ENCODE measurements at regions not wholly inside any gene's neighbourhood (a gene's known extent, or its start where the extent isn't known, plus 50 kb on each side); places are given as distances from the start of the nearest gene placed in this dataset.
"Not testable (repeated sequence)": the region's sequence is repeated elsewhere in the genome, so short reads cannot be mapped to it uniquely, and the experiment has no call there.

DNA sequence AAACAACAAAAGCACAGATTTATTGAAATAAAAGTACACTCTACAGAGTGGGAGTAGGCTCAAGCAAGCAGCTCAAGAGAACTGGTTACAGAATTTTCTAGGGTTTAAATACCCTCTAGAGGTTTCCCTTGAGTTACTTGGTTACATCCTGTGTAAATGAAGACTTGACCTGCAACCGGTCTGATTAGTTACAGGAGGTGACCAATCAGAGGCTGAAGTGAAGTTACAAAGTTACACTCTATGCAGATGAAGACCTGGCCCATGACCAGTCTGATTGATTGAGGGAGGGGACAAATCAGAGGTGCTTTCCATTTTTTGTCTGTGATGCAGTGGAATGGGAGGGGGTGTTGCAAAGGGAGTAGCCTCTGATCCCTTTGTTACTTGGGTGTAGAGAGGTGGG is 723.4 kb downstream of the ZPLD1 start:
- DNase-seq, result no peak

DNA sequence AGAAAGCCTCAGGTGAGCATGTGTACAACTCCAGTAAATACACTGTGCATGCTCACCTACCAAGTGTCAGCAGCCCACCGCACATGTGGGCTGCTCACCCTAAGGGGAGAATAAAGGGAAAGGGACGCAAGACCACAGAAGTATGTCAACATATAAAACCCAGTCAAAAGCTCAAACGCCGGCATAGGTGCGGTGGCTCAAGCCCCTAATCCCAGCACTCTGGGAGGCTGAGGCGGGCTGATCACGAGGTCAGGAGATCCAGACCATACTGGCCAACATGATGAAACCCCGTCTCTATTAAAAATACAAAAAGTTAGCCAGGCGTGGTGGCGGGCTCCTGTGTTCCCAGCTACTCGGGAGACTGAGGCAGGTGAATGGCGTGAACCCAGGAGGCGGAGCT is 732.1 kb downstream of the ZPLD1 start:
- DNase-seq, result no peak

DNA sequence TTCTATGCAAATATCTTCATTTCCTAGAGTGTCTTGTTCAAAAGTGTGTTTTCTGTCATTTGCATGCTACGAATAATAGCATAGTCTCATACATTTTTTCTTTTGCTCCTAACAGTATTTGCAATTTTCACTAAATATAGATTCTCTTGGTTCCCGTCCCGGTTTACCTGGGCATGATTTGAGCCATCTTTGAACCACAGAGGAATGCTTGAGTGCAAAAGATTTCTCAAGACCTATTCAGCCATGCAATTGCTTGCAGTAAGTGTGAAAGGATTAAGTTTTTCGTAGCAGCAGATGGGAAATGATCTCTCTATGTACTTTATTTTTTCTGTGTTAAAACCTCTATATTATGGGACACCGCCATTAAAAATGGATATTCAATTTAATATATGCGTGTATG is 733.0 kb downstream of the ZPLD1 start:
- no peak for DNase-seq

DNA sequence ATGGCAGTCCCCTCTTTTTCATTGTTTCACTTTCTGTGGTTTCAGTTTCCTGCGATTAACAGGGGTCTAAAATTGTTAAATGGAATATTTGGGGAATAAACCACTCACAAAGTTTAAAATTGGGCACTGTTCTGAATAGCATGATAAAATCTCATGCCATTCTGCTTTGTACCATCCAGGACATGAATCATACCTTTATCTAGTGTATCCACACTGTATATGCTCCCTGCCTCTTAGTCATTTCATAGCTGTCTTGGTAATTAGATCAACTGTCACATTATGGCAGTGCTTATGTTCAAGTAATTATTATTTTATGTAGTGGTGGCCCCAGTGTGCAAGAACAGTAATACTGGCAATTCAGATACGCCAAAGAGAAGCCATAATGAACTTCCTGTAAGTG is 734.5 kb downstream of the ZPLD1 start:
- no peak for DNase-seq

DNA sequence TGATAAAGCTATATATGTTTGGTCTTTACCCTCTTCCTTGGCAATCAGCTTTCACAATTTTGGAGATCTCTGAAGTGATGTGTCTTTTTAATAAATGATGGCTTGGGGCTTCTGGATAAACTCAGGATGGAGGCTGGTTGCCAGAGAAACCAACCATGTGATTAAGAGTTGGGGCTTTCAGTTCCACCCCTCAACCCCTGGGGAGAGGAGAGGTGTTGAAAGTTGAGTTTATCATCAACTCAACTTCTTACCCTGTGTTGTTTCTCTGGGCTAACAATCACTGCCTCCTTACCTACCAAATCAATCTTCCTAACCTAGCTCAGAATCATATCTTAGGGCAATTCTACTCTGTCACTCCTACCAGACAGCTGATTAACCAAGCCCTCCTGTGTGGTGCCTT is 735.8 kb downstream of the ZPLD1 start:
- DNase-seq, result no peak

DNA sequence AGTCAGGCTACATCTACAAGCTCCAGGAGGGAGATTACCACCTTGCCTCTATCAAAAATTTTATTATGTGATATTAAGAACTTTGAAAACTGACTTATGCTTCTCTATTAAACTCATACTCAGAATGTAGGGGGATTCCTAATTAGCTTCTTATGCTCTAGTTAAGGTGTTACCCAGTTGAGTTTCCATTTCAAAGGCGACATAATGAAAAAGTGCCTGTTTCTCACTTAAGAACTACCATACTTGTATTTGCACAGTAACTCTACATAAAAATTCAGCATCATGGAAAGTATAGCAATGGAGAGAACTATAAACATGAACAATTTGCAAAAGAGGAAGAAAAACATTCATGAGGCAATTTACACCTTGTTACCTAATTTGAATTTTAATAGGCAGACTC is 739.1 kb downstream of the ZPLD1 start:
- no peak for DNase-seq

DNA sequence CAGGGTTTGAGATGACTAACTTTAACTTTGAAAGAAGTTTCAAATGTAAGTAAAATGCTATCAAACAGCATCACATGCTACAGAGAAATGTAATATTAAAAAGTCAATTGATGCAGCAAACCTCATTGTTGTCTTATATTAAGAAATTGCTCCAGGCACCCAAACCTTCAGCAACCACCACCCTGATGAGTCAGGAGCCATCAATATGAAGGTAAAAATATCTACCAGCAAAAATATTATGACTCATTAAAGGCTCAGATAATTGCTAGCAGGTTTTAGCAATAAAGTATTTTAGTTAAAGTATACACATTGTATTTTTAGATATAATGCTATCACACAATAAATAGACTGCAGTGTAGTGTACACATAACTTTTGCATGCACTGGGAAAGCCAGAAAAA is 746.3 kb downstream of the ZPLD1 start:
- DNase-seq, result no peak

DNA sequence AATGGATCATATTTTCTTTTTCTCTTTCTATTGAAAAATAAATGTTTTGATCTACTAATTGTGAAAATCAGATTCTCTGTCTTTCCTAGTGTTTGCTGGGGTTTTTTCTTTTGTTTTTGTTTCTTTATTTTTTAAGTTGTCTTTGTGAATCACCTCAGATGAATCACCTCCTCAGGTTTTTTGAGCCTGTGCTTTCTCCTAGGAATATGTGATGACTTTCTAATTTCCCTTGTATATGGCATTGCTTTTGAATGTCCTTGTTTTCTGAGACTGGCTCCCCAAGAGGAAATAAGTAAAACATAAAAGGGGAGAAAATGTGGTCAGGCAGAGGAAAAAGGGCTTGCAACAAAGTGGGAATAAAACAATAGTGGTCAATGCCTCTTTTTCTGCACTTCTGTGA is 750.0 kb downstream of the ZPLD1 start:
- no peak for DNase-seq

DNA sequence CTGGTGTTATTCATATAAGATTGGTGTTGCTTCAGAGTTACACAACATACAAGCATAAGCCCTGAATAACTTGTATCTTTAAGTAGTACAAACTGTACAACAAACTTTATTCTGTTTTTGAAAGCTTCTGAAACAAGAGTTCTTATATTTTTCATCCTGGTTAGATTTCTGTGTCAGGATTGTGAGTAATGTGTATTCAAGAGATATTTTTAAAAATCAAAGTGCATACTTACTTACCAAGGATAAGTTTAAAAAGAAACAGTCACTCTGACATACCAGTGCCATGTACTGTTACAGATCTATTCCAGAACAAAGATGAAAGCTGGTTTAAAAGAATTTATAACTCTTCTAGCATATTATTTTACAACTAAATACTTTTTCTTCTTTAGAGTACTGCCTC is 755.1 kb downstream of the ZPLD1 start:
- DNase-seq, result no peak

DNA sequence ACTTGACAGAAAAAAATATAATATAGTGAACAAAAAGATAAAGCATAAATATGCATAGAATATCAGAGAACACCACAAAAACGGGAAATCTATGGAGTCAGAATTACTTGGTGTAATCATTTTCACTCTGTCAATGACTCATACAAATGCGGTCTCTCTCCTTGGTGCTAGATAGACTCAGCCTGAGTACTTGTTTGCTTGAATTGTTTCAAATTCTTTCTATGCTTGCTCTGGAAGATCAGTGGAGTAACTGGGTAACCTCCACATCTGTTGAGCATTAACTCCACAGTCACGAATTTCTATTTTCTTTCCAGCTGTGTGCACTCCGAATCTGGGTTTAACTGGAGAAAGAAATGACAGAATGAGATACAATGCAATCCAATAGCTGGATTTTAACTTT is 760.4 kb downstream of the ZPLD1 start:
- no peak for DNase-seq

DNA sequence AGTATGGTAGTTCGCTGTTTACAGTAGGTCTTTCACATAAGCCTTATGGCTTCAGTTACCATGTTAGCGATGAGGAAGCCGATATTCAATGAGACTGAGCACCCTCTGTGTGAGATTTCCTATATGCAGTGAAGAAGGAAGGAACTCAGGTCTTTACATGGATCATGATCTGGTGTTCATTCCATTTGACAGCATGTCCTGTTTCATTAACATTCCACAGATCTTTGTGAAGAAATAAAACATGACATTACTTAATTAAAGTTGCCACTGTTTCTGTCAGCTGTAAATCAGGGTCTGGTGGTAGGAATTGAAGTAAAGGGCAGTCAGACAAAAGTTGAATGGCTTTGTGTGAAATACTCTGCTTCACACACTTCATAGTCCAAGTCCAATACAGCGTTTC is 768.6 kb downstream of the ZPLD1 start:
- DNase-seq, result no peak

DNA sequence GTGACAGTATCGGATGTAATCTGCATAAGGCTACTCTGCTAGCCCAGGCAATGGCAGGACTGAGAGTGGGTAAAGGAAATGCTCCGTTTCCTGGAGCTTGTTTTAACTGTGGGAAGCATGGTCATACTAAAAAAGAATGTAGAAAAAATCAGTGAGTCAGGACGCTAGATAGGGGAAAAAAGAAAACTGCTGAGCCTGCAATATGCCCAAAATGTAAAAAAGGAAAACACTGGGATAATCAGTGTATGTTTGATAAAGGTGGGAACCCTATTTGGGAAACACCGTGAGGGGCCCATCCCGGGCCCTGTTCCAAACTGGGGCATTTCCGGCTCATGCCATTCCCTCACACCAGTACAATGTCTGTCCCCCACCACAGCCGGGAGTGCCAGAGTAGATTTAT is 775.8 kb downstream of the ZPLD1 start:
- no peak for DNase-seq

DNA sequence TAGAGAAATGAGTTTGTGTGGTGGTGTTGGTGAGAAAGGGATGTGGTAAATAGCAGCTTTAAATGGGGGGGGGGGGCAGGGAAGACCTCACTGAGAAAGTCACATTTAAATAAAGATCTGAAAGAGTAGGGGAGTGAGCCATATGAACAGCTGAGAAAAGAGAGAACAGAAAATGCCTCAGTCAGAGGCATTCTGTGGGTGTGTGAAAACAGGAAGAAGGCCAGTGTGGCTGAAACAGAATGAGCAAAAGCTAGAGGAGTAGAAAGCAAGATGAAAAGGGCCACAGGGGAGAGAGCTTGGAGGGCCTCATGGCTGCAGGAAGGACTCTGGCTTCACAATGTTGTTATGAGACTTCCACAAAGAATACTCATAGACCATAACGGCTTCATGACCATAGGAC is 783.3 kb downstream of the ZPLD1 start:
- no peak for DNase-seq

DNA sequence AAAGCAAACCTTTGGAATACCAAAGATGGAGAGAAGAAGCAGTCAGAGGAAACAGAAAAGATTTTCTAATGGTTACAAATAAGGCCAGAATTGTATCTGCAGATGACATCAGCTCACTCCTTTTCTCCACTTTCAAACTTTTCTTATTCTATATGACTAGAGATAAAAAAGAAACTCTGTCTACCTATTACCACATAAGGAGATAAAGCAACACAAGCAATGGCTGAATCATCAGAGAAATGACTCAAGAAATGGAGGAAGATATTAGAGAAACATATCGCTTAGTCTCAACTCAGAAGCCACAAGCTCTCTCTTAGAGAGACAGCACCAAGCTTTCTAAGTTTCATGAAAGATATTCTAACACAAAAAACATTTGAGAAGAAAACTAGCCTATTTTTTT is 784.0 kb downstream of the ZPLD1 start:
- DNase-seq, result no peak

DNA sequence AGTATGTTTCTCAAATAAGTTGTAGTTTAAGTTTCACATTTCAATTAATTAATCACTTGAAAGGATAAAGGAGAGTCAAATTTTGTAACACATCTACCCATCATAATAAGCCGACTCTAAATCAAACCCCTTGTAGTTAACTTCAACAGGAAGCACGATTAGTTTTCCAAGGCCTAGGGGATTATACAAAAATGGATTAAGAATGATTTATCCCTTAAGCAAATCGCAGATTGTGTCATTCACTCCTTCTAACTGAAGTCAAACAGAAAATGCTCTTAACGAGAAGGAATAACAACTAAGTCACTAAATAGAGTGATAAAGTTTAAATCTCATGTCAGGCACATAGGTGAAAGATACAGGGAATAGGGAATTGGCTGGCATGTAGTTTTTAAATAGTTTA is 792.8 kb downstream of the ZPLD1 start:
- DNase-seq, result no peak

DNA sequence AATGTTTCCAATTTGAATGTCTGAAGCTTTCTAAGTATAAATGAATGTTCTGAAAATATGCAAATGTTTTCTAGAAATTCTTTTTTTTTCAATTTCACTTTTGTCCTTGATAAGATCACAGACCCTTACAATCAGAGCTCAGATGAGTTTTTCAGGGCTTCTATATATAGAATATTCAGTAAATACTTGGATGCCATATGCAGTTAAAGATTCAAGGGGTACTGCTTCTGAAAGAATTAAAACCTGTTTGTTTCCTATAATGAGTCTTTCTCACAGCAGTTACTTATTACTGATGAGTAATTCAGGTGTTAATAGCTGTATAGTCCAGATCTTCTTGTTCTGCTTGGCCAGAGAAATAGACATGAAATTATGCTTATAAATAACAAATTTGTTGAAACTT is 812.6 kb downstream of the ZPLD1 start:
- DNase-seq, result no peak

DNA sequence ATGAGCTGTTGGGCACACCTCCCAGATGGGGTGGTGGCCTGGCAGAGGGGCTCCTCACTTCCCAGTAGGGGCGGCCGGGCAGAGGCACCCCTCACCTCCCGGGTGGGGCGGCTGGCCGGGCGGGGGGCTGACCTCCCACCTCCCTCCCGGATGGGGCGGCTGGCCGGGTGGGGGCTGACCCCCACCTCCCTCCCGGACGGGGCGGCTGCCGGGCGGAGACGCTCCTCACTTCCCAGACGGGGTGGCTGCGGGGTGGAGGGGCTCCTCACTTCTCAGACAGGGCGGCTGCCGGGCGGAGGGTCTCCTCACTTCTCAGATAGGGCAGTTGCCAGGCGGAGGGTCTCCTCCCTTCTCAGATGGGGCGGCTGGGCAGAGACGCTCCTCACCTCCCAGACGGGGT is 820.0 kb downstream of the ZPLD1 start:
- not testable (repeated sequence) for DNase-seq

DNA sequence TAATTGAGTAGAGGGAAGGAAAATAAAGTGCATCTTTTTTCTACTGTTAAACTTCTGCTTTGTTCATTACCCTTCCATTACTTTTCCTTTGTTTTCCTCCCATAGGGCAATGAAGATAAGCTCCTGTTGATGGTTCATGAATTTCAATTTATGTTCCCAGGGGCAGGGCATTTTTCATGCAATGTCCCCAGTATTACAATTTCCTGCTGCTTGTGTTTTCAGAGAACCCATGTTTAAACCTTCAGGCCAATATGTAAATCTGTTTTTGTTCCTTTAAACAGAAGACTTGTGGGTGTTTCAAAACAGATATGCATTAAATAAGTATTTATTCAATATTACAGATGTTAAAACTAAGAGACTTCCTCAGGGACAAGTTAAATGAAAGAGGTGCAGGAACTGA is 834.5 kb downstream of the ZPLD1 start:
- no peak for DNase-seq

DNA sequence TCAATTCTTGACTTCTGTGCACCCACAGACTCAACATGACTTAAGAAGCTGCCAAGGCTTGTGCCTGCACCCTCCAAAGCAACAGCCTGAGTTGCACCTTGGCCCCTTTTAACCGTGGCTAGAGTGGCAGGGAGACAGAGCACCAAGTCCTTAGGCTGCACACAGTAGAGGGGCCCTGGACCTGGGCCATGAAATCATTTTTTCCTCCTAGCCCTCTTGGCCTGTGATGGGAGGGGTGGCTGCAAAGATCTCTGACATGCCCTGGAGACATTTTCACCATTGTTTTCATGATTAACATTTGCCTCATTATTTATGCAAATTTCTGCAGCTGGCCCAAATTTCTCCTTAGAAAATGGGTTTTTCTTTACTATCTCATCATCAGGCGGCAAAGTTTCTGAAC is 836.8 kb downstream of the ZPLD1 start:
- no peak for DNase-seq

DNA sequence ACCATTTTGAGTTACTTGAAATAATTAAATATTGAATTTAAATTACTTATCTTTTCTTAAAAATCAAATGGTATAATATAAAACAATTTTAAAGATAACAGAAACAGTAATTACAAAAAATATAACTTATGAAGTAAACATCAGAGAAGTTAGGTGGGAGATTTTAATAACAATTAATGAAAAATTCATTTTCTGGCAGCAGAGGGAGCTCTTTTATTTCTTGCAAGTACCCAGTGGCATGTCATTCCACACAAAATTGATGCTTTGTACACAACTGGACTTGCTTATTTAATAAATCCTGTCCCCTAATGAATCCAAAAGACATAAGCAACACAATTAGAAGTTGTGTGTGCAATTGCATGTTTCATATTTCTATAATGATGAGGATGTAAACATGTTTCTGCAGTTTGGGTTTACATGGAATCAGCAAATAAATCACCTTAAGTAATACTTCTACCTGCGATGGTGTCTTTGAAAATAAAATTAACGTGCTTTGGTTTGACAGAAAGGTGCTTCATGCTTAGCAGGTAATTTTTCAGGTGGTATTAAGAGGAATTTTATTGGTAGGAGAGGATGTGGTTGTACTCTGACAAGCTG is 861.3 kb downstream of the ZPLD1 start:
- DNase-seq, result no peak

DNA sequence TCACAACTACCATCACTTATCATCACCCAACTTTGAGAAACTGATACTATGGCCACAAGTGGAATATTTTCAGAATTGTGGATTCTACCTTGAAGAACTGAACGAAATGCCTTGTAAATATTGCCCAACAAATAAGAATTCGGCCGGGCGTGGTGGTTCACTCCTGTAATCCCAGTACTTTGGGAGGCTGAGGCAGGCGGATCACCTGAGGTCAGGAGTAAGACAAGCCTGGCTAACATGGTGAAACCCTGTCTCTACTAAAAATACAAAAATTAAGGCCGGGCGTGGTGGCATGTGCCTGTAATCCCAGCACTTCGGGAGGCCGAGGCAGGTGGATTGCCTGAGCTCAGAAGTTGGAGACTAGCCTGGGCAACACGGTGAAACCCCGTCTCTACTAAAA is 862.7 kb downstream of the ZPLD1 start:
- DNase-seq, result not testable (repeated sequence)

DNA sequence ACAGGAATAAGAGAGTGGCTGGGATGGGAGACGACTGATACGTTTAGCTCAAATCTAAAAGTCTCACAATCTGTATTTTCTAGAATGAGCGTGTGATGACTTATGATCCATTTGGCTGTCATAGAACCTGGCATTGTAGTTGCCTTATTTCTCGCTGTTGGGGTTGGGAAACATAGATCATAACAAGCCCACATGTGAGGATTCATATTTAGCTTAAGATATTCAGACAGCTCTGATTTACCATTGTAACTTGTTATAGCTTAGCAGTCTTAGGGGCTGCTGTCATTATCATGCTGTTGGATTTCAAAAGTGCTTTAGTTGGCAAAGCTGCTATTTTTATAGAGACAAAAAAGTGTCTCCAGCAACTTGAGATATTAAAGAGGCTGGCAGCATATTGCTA is 871.3 kb downstream of the ZPLD1 start:
- no peak for DNase-seq

DNA sequence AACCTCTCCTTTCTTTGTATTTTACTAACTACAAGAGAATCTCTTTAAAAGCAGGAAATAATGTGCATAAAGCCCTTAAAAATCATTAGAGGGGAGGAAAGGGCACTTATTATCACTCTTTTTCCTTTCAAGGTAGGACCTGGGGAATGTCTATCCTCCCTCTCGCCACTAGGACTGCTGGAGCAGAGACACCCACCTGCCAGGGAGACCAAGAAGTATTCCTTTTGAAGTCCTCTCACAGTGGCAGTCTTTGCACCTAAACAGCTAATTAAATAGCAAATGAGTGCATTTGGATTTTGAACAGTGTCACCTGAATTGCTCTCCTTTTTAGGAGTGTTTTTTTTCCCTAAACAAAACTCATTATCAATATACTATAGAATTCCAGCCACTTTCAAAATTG is 874.1 kb downstream of the ZPLD1 start:
- no peak for DNase-seq

DNA sequence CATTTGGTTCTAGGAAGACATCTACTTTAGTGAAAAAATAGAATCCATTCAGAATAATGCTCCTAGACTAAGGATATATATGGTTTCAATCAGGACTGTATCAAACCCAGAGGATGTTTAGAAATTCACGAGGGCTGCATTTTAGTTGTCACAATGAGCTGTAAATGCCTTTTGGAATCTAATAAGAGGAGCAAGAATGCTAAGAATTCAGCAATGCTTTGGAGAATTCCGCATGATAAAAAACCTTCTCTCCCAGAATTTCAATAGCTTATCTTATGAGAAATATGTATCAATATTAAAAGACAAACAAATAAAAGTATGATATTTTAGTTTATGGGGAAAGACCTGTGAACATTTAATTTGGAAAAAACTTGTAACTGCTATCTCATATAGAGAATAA is 885.1 kb downstream of the ZPLD1 start:
- no peak for DNase-seq
